CD4-positive, alpha-beta T cell (primary cell): ENCODE measurements at regions not wholly inside any gene's neighbourhood (a gene's known extent, or its start where the extent isn't known, plus 50 kb on each side); places are given as distances from the start of the nearest gene placed in this dataset.

Source experiments
- ATAC-seq: fragments of 200-7000 bp; cut with Tn5 transposase; one replicate; pipeline ENCODE4 v1.10.0; 2022; ENCODE audit warnings: mild to moderate bottlenecking; ENCODE audit not compliant: poor library complexity
- CTCF ChIA-PET: fragments of 350-600 bp; sonication (Branson Sonifier 250); formaldehyde crosslinking; loops from one replicate; lab custom pipeline; 2021; ENCODE audit warnings: antibody characterized with exemption, inconsistent platforms; lab: Charles Lee
- POLR2A ChIA-PET: fragments of 350-600 bp; sonication (Branson Sonifier 250); formaldehyde crosslinking; loops from one replicate; lab custom pipeline; 2021; ENCODE audit warnings: antibody characterized with exemption, inconsistent platforms; lab: Charles Lee
- DNase-seq, 14 experiments: peaks; one replicate each; pipeline ENCODE4 v3.0.0-alpha.2; 2013 to 2020; ENCODE audit warnings: mixed read lengths in 2 of 14
- H3K27ac ChIP-seq, 2 donors: one replicate each; pipeline versions ENCODE4 v1.5.1 to v1.7.0; 2013; ENCODE audit warnings: low read length in 2 of 2, low read depth in 1 of 2, mild to moderate bottlenecking in 1 of 2
- H3K27me3 ChIP-seq, 2 experiments: 1 replicate in 1 of 2; 2 replicates in 1 of 2; pipeline versions ENCODE4 v1.6.1 to v1.7.0; 2013; ENCODE audit warnings: low read length in 2 of 2, control low read depth in 1 of 2, mild to moderate bottlenecking in 1 of 2, moderate library complexity in 1 of 2; ENCODE audit not compliant: insufficient read depth in 2 of 2, control insufficient read depth in 1 of 2
- H3K36me3 ChIP-seq: one replicate; pipeline ENCODE4 v1.6.1; 2013; ENCODE audit warnings: low read length, control low read depth; ENCODE audit not compliant: insufficient read depth
- H3K4me1 ChIP-seq: one replicate; pipeline ENCODE4 v1.6.1; 2013; ENCODE audit warnings: low read length, control low read depth; ENCODE audit not compliant: insufficient read depth
- H3K4me3 ChIP-seq: one replicate; pipeline ENCODE4 v1.5.1; 2013; ENCODE audit warnings: mild to moderate bottlenecking, low read length, moderate library complexity
- H3K9me3 ChIP-seq, 2 experiments: 1 replicate in 1 of 2; 2 replicates in 1 of 2; pipeline versions ENCODE4 v1.6.1 to v1.7.0; 2013; ENCODE audit warnings: low read length in 2 of 2, mild to moderate bottlenecking in 2 of 2, control low read depth in 1 of 2, moderate library complexity in 1 of 2; ENCODE audit not compliant: control insufficient read depth in 1 of 2, insufficient read depth in 1 of 2
- H3K27ac Mint-ChIP-seq: one replicate; pipeline ENCODE4 v1.8.0; 2020; ENCODE audit warnings: mixed read lengths
- H3K27me3 Mint-ChIP-seq: one replicate; pipeline ENCODE4 v1.8.0; 2021; ENCODE audit warnings: mixed read lengths
- H3K36me3 Mint-ChIP-seq: one replicate; pipeline ENCODE4 v1.8.0; 2021; ENCODE audit warnings: low read depth, mixed read lengths
- H3K4me1 Mint-ChIP-seq: one replicate; pipeline ENCODE4 v1.8.0; 2021; ENCODE audit warnings: low read depth, mixed read lengths
- H3K4me3 Mint-ChIP-seq: one replicate; pipeline ENCODE4 v1.8.0; 2020; ENCODE audit warnings: mild to moderate bottlenecking, mixed read lengths
- H3K9me3 Mint-ChIP-seq: one replicate; pipeline ENCODE4 v1.8.0; 2020; ENCODE audit warnings: mixed read lengths
- intact Hi-C, 2 experiments: fragments of 100-400 bp; cut with DNase I in 1 of 2; cut with micrococcal nuclease in 1 of 2; formaldehyde crosslinking; loops; one replicate each; pipeline versions ENCODE4 v1.15.1 to v1.9.0; 2023 to 2025; cut with DNase I, micrococcal nuclease
- TF ChIP-seq, protein P1 (sequence below): fragments of 200-600 bp; IDR thresholded peaks from one replicate; pipeline ENCODE4 v1.8.0; 2022; ENCODE audit warnings: antibody characterized with exemption, mild to moderate bottlenecking

DNA sequence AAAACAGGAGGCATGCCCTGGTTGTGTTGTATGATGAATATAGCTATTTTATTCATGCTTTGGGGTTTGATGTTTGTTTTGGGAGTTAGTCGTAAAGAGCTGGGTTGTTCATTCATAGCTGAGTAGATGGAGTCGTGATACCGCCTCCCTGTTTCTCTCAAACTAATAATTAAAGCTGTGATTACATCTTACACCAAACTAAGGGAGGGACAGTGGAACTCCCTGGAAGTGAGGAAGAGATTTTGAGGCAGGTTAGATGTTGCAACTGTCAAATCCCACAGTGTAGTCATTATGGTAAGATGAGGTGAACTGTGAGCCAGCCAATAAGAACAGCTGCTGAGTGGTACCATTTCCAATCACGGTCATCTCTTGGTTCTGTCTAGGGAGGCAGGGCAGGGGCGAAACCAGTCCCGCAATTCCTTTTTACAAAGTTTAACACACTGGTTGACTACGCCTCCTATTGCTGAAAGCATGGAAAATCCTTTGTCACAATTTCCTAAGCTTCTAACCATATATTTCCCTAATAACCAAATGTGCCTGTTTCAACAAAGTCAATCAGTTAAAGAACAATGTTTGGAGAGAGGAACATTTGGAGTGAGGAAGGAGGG, 207.6 kb upstream of the SERP2 start:
- Mint-ChIP-seq H3K4me3 (no peak overlapping the region), H3K4me1 (no peaks in the 10 kb centered on the region), H3K36me3 (no peaks in the 10 kb centered on the region), H3K27ac (no peak overlapping the region), H3K9me3 (no peaks in the 10 kb centered on the region), H3K27me3 (no peaks in the 10 kb centered on the region)
- CTCF ChIA-PET: interaction anchor here (0.6 kb wide), 1 partner anchor 51 kb away, joined by 3 read pairs; no protein-coding TSS in a partner anchor
- H3K4me1 ChIP-seq: no peaks in the 10 kb centered on the region
- H3K27me3 ChIP-seq: no peaks in the 10 kb centered on the region
- no peak overlapping the region for H3K27ac ChIP-seq
- no peak overlapping the region for H3K4me3 ChIP-seq
- TF ChIP-seq, protein P1, sequence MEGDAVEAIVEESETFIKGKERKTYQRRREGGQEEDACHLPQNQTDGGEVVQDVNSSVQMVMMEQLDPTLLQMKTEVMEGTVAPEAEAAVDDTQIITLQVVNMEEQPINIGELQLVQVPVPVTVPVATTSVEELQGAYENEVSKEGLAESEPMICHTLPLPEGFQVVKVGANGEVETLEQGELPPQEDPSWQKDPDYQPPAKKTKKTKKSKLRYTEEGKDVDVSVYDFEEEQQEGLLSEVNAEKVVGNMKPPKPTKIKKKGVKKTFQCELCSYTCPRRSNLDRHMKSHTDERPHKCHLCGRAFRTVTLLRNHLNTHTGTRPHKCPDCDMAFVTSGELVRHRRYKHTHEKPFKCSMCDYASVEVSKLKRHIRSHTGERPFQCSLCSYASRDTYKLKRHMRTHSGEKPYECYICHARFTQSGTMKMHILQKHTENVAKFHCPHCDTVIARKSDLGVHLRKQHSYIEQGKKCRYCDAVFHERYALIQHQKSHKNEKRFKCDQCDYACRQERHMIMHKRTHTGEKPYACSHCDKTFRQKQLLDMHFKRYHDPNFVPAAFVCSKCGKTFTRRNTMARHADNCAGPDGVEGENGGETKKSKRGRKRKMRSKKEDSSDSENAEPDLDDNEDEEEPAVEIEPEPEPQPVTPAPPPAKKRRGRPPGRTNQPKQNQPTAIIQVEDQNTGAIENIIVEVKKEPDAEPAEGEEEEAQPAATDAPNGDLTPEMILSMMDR: no peak
- H3K9me3 ChIP-seq: no peaks in the 10 kb centered on the region
- ATAC-seq: no peak
- no peaks in the 10 kb centered on the region for H3K36me3 ChIP-seq
- no peak for DNase-seq
- intact Hi-C loops: loop anchor here in 1 of 2 experiments (5.0 kb wide), 1 partner anchor 49 kb away; no protein-coding TSS in a partner anchor
- POLR2A ChIA-PET: no interaction called here

DNA sequence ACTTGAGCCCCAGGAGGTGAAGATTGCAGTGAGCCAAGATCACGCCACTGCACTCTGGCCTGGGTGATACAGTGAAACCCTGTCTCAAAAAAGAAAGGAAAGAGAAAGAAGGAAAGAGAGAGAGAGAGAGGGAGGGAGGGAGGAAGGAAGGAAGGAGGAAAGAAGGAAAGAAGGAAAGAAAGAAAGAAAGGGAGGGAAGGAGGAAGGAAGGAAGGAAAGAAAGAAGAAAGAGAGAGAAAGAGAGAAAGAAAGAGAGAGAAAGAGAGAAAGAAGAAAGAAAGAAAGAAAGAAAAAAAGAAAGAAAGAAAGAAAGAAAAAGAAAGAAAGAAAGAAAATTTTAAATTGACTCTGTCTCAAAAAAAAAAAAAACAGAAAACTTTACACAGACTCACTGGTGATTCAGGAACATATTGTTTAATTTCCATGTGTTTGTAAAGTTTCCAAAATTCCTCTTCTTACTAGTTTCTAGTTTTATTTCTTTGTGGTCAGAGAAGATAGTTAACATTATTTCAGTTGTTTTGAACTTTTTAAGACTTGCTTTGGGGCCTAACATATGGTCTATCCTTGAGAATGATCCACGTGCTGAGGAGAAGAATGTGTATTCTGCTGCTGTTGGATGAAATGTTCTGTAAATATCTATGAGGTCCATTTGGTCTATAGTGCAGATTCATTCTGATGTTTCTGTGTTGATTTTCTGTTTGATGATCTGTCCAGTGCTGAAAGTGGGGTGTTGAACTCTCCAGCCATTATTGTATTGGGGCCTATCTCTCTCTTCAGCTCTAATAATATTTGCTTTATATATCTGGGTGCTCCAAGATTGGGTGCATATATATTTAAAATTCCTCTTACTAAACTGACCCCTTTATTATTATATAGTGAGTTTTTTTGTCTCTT, 204.4 kb upstream of the SERP2 start:
- H3K36me3 ChIP-seq: no peaks in the 10 kb centered on the region
- H3K27ac ChIP-seq: no peak overlapping the region
- TF ChIP-seq, protein P1: no peak
- no peak overlapping the region for H3K4me3 Mint-ChIP-seq
- ATAC-seq: no peak
- no peak overlapping the region for H3K4me3 ChIP-seq
- H3K4me1 Mint-ChIP-seq: no peaks in the 10 kb centered on the region
- H3K27ac Mint-ChIP-seq: no peak overlapping the region
- H3K27me3 ChIP-seq: no peaks in the 10 kb centered on the region
- H3K36me3 Mint-ChIP-seq: no peaks in the 10 kb centered on the region
- no peaks in the 10 kb centered on the region for H3K9me3 ChIP-seq
- intact Hi-C loops: loop anchor here in 1 of 2 experiments (5.0 kb wide), 1 partner anchor 52 kb away; no protein-coding TSS in a partner anchor
- ChIA-PET POLR2A (no interaction called here), CTCF (no interaction called here)
- no peaks in the 10 kb centered on the region for H3K4me1 ChIP-seq
- no peak for DNase-seq
- H3K27me3 Mint-ChIP-seq: no peaks in the 10 kb centered on the region
- H3K9me3 Mint-ChIP-seq: no peaks in the 10 kb centered on the region

DNA sequence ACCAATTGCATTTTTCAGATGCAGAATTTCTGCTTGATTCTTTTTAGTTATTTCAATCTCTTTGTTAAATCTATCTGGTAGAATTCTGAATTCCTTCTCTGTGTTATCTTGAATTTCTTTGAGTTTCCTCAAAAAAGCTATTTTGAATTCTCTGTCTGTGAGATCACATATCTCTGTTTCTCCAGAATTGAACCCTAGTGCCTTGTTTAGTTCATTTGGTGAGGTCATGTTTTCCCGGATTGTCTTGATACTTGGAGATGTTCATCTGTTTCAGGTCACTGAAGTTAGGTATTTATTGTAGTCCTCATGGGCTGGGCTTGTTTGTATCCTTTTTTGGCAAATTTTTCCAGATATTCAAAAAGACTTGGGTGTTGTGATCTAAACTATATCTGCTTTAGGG, 202.9 kb upstream of the SERP2 start:
- POLR2A ChIA-PET: no interaction called here
- Mint-ChIP-seq H3K4me3 (no peak overlapping the region), H3K27ac (no peak overlapping the region), H3K4me1 (no peaks in the 10 kb centered on the region), H3K36me3 (no peaks in the 10 kb centered on the region), H3K9me3 (no peaks in the 10 kb centered on the region), H3K27me3 (no peaks in the 10 kb centered on the region)
- H3K36me3 ChIP-seq: no peaks in the 10 kb centered on the region
- no peaks in the 10 kb centered on the region for H3K4me1 ChIP-seq
- CTCF ChIA-PET: no interaction called here
- H3K9me3 ChIP-seq: no peaks in the 10 kb centered on the region
- DNase-seq (no peak), ATAC-seq (no peak)
- intact Hi-C loops: no loop called here
- TF ChIP-seq, protein P1: no peak
- no peak overlapping the region for H3K4me3 ChIP-seq
- no peak overlapping the region for H3K27ac ChIP-seq
- H3K27me3 ChIP-seq: no peaks in the 10 kb centered on the region
